HG03045 (cell line): ENCODE measurements at regions not wholly inside any gene's neighbourhood (a gene's known extent, or its start where the extent isn't known, plus 50 kb on each side); places are given as distances from the start of the nearest gene placed in this dataset.

Source experiments
- ATAC-seq: cut with Tn5 transposase; IDR thresholded peaks from one replicate; pipeline ENCODE4 v1.9.1; 2021; ENCODE audit warnings: mild to moderate bottlenecking, moderate library complexity; ENCODE audit not compliant: unreplicated experiment

- ATAC-seq: no peak
Observed at GRCh38 chr10:2982146-2982545, 85.2 kb upstream of the PFKP start.

GRCh38 chr10:2981361-2981801, 86.0 kb upstream of the PFKP start:
- no peak for ATAC-seq

DNA sequence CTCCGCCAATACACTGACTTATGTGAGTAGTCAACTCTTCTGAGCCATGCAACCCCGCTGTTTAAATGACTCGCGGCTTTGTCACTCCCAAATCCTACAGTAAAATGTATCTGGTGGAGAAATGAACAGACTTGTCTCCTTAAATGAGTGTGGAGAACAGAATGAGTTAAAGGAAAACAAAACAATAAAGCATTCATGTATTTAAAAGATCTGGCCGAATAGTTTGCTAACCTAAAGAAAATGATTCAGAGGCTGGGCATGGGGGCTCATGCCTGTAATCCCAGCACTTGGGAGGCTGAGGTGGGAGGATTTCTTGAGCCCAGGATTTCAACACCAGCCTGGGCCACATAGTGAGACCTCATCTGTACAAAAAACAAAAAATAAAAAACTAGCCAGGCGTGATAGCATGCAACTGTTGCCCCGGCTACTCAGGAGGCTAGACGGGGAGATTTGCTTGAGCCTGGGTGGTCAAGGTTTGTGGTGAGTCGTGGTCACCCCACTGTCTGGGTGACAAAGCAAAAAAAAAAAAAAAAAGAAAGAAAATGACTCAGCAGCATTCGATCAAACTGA, 86.5 kb upstream of the PFKP start:
- no peak for ATAC-seq

DNA sequence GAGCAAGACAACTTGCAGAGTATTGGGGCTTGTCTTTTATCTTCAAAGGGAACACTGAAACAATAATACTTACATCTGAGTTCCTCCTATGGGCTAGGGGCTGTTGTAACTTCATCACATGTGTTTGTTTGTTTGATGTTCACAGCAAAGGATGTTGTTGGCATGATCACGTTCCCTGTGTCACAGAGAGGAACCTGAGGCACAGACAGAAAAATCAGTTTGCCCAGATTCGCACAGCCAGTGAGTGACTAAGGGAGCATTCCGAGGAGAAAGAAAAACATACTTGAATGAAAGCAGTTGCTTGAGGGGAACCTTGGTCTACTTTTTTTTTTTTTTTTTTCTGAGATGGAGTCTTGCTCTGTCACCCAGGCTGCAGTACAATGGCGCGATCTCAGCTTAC, 87.2 kb upstream of the PFKP start:
- ATAC-seq: no peak

DNA sequence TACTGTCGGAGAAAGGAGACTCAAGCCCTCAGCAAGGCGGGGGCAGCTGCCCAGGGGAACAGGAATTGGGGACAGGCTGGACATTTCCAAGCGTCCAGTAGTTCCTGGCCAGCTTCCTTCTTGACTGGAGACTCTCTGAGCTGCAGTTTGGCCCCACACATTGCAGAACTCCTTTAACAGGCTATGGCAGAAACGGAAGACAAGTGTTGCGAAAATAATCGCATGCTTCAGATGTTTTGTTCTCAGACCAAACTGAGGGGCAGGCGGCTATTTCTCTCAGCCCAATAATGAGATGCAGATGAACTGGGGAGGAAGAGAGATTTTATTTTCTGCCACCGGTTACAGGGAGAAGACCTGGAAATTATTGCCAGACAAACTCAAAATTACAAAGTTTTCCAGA, 88.0 kb upstream of the PFKP start:
- ATAC-seq: no peak

DNA sequence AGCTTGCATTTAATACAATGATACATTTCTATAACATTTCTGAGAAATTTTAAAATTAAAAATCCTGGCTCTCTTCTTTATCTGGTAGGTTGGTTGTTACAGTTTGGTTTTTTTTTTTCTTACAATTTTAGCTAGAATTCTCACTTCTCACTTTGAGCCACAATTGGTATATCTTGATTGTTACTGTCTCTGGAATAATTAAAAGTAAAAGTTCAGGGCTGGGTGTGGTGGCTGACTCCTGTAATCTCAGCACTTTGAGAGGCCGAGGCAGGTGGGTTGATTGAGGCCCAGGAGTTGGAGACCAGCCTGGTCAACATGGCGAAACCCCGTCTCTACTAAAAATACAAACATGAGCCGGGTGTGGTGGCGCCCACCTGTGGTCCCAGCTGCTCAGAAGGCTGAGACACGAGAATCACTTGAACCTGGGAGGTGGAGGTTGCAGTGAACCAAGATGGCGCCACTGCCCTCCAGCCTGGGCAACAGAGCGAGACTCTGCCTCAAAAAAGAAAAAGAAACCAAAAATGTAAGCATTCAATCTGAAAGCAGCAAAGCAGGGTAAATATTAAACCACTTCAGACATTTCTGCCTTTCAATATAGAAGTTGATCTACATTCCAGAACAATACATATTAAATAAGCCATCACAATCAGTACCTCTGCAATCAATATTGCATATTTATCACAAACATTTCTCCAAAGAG, 88.6 kb upstream of the PFKP start:
- ATAC-seq: no peak

DNA sequence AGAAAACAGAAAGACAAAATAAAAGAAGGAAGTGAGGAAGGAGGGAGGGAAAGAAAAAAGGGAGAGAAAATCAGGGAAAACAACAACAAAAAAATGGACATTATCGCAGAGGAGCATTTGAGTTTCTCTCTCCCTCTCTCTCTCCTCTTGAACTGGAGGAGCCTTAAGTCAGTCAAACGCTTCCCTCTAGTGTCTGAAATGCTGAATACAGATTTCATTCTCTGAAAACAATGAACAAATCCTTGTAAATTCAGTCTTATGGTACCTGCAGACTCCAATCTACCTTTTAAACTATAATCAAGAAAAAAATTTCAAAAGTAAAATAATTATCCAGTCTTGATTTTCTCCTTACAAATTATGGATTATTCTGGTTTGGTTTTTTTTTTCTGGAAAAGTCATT, 89.2 kb upstream of the PFKP start:
- no peak for ATAC-seq

DNA sequence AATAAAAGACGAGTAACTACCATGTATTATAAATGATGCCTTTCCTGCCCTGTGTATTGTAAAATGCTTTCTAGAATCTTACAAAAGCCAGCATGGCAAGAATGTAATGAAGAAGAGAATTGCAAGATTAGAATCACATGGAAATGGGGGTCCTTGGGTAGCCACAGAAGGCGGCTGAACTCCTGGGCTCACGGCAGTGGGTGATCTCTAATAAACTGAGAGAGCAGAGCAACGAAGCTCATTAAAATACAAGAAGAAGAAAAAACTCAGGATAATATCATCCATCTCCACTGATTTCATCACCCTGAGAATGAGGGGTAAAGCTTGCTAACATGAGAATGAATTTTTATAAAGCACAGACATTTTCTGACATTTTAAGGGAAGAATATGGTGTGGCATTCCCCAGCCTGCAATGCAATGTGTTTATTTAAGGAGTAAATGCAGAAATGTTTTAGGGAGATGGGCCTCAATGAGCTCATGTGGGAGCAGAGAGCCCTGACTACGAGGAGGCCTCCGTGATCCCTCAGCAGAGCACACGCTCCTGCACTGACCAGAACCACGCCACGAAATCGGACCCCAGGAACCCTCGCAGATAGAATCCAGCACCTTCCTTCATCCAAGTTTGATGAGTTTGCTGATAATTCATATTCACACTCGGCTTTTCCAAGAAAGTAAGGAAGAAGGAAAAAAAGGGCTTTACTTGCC, 92.7 kb upstream of the PFKP start:
- ATAC-seq: no peak

DNA sequence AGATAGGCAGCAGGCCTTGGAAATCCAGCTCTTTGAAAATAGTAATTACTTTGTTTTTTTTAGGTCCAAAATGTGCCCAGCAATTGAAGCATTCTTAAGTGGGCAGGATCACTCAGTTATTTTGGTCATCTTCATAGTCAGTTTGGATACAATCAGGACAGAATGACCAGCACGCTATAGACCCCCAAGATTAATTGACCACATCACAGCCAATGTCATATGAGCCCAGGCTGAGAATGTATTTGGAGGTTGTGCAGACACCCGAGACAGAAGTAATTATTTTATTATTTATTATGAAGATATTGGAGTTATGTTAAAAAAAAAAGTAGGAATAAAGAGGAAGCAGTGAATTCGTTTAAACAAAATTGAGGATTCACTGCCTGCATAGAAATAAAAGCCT, 93.3 kb upstream of the PFKP start:
- no peak for ATAC-seq

DNA sequence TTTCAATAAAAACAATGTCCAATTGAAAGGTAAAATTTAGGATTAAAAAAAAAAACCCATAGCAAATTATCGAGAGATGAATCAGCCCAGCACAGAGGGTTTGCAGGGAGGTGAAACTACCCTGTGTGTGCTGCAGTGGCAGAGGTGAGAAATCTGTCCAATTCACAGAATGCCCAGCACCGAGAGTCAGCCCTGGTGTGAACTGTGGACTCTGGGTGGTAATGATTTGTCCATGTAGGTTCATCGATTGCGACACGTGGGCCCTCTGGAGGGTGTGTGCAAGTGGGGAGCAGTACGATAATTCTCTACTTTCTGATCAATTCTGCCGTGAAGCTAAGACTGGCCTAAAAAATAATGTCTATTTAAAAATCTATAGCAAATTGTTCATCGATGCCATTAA, 94.5 kb upstream of the PFKP start:
- ATAC-seq: no peak

- ATAC-seq: no peak
Observed at GRCh38 chr10:2972216-2972615, 95.1 kb upstream of the PFKP start.

DNA sequence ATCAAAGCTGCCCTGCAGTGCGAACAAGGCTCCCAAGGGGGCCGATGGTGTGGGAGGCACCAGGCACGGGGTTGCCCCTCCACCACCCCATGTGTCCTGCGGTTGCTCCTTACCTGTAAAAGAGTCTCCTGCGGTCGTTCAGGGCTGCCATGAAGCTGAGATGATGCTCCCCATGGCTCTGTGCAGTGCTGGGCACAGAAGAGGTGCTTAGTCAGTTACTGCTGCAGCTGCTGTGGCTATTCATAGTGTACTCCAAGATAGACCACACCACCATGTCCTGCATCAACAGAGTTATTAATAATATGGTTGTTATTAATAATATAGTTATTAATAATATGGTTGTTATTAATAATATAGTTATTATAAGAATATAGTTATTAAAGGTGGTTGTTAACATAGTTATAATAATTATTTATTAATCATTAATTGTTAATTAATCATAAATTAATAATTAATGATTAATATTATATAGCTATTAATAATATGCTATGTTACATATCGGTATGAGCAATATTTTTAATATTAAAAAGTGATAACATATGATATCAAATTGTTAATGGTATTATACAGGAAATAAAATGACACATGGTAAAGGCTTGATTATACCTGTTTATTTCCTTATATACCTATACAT, 97.0 kb upstream of the PFKP start:
- ATAC-seq: no peak

- ATAC-seq: no peak
Observed at GRCh38 chr10:2968401-2969058, 98.8 kb upstream of the PFKP start.

DNA sequence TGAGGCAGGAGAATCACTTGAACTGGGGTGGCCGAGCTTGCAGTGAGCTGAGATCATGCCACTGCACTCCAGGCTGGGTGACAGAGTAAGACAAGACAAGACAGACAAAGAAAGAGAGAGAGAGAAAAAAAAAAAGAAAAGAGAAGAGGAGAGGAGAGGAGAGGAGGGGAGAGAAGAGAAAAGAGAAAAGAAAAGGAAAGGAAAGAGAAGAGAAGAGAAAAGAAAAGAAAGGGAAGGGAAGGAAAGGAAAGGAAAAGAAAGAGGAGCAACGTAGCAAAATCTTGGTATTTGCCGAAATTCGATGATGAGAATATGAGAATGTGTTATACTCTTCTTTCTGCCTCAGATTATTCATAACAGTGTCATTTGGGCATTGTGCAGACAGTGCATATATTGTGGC, 101.2 kb upstream of the PFKP start:
- ATAC-seq: no peak

GRCh38 chr10:2964632-2965296, 102.6 kb upstream of the PFKP start:
- ATAC-seq: no peak

- no peak for ATAC-seq
Observed at GRCh38 chr10:2963889-2964631, 103.3 kb upstream of the PFKP start.

- no peak for ATAC-seq
Observed at GRCh38 chr10:2962194-2962593, 105.2 kb upstream of the PFKP start.

- ATAC-seq: no peak
Observed at GRCh38 chr10:2958659-2959058, 108.7 kb upstream of the PFKP start.

DNA sequence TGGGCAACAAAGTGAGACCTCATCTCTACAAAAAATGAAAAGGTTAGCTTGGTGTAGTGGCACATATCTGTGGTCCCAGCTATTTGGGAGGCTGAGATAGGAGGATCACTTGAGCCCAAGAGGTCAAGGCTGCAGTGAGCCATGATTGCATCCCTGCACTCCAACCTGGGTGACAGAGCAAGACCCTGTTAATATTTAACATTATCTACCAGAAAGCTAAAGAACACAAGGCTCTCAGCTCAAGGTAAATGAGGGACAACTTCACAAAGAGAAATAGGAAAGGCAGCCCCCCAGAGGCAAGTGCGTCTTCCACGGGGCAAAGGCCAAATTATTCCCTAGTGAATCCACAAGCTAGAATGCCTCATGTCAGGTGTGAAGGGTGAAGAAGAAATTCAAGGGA, 109.6 kb upstream of the PFKP start:
- ATAC-seq: no peak

GRCh38 chr10:2955064-2955463, 112.3 kb upstream of the PFKP start:
- no peak for ATAC-seq
